A673 (cell line): ENCODE measurements at regions not wholly inside any gene's neighbourhood (a gene's known extent, or its start where the extent isn't known, plus 50 kb on each side); places are given as distances from the start of the nearest gene placed in this dataset.

Source experiments
- EZH2 ChIP-seq: fragments of 200-600 bp; sonication (generic); IDR thresholded peaks from 2 replicates; pipeline ENCODE4 v1.6.1; 2017; ENCODE audit warnings: borderline replicate concordance, low read depth, mild to moderate bottlenecking, mixed read lengths, antibody characterized with exemption, low read length; ENCODE audit not compliant: poor library complexity, severe bottlenecking
- TF ChIP-seq, protein P1 (sequence below): fragments of 300-800, 200-600 bp; sonication (generic); conservative IDR thresholded peaks from 2 replicates; pipeline ENCODE4 v1.5.1; 2017; ENCODE audit warnings: low read depth, mild to moderate bottlenecking, antibody characterized with exemption, low read length, moderate library complexity, mixed read lengths

DNA sequence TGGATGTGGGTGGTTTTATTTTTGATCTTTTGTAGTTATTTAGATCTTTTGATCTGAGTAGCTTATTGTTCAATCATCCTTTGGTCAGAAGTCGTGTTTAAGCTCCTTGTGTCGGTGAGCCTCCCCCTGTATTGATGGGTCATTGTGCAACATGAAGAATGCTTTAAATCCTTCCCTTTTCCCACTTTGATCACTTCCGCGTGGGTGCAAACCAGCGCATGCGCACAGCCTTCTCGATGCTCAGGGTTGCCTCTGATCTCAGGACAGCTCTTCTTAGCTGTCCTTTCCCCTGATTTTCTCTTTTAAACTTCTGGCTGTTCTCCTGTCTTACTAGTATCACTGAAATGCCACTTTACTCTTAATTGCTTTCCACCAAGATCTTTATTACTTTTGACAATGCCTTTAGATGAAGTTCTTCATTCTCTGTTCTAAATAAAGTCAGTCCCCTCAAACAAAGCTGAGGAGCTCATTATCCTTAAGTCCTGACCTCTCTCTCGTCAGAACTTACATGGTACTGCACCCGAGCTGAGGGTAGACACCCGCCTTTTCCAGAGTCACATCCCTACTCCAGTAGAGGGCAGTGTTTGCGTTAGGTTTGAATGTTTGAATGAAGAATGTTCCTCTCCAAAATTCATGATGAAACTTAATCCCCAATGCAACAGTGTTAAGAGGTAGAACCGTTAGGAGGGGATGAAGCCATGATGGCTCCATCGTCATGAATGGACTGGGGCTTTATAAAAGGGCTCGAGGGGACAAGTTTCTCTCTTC lies 547.9 kb upstream of the TMPRSS15 start:
- TF ChIP-seq, protein P1, sequence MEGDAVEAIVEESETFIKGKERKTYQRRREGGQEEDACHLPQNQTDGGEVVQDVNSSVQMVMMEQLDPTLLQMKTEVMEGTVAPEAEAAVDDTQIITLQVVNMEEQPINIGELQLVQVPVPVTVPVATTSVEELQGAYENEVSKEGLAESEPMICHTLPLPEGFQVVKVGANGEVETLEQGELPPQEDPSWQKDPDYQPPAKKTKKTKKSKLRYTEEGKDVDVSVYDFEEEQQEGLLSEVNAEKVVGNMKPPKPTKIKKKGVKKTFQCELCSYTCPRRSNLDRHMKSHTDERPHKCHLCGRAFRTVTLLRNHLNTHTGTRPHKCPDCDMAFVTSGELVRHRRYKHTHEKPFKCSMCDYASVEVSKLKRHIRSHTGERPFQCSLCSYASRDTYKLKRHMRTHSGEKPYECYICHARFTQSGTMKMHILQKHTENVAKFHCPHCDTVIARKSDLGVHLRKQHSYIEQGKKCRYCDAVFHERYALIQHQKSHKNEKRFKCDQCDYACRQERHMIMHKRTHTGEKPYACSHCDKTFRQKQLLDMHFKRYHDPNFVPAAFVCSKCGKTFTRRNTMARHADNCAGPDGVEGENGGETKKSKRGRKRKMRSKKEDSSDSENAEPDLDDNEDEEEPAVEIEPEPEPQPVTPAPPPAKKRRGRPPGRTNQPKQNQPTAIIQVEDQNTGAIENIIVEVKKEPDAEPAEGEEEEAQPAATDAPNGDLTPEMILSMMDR, result peak; percentile 59
- no peak for TF ChIP-seq EZH2
